Esophagus squamous epithelium (tissue), 5 donors: ENCODE measurements at regions not wholly inside any gene's neighbourhood (a gene's known extent, or its start where the extent isn't known, plus 50 kb on each side); places are given as distances from the start of the nearest gene placed in this dataset.
A peak's percentile ranks its signal among the peaks of the same experiment; 100 is the strongest.

Experiments
- DNase-seq: peaks from one replicate; lab custom pipeline; 2025; lab: John Stamatoyannopoulos, UW
- H3K27ac ChIP-seq, 4 donors: fragments of 200-600 bp; sonication (generic); one replicate each; pipeline ENCODE4 v1.5.1; 2016 to 2019; ENCODE audit warnings: mild to moderate bottlenecking in 1 of 4
- H3K27me3 ChIP-seq, 4 donors: fragments of 200-600 bp; sonication (generic); 1 replicate in 3 of 4; 2 replicates in 1 of 4; pipeline versions ENCODE4 v1.5.1 to v1.6.0; 2017 to 2021; ENCODE audit warnings: antibody characterized with exemption in 1 of 4
- H3K36me3 ChIP-seq, 3 donors: fragments of 200-600 bp; sonication (generic); one replicate each; pipeline ENCODE4 v1.5.1; 2016 to 2019
- H3K4me1 ChIP-seq, 3 donors: fragments of 200-600 bp; sonication (generic); one replicate each; pipeline ENCODE4 v1.5.1; 2017 to 2019
- H3K4me3 ChIP-seq, 4 donors: fragments of 200-600 bp; sonication (generic); 1 replicate in 3 of 4; 2 replicates in 1 of 4; pipeline ENCODE4 v1.5.1; 2016 to 2019; ENCODE audit warnings: mild to moderate bottlenecking in 2 of 4, moderate library complexity in 1 of 4
- H3K9me3 ChIP-seq, 3 donors: fragments of 200-600 bp; sonication (generic); one replicate each; pipeline ENCODE4 v1.5.1; 2016 to 2019
- POLR2A ChIP-seq, 4 donors: fragments of 450-650 bp; IDR thresholded peaks; one replicate each; pipeline ENCODE4 v1.6.1; 2017; ENCODE audit warnings: antibody characterized with exemption in 4 of 4, mild to moderate bottlenecking in 4 of 4, moderate library complexity in 3 of 4
- WGBS, 2 donors: methylation state at CpG; one replicate each; pipeline ENCODE4 v1.1.5; 2018; 5-methylcytosine and 5-hydroxymethylcytosine counted together
- intact Hi-C: fragments of 100-400 bp; cut with DNase I; formaldehyde crosslinking; loops from one replicate; pipeline ENCODE4 v1.15.0; 2022
- TF ChIP-seq, protein P1 (sequence below), 6 experiments: fragments of 450-650 bp in 4 of 6; fragments of 200-600 bp in 2 of 6; sonication (generic) in 2 of 6; IDR thresholded peaks; one replicate each; pipeline ENCODE4 v1.5.1; 2016 to 2019; ENCODE audit warnings: antibody characterized with exemption in 6 of 6, mild to moderate bottlenecking in 4 of 6, moderate library complexity in 4 of 6
- donor health status: DM: yes; HTN: yes; CAD: no.

DNA sequence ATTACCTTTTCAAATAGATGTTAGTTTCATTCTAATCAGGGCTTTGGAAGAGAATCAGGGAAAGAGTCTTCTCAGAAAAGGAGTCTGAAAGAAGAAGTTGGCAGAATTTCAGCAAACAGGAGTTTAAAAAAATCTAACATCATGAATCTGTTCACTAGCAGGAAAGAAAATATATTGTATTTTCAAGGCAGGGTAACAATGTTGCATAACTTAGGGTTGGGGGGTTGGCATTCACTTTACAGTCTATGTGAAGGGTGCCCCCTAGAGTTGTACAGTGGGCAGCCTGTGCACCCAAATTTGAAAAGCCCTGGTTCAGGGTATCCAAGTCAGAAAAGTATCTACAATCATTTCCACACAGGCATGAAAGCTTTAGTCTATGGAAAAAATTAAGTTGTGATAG, 348.4 kb upstream of the SLC30A5 start:
- no peaks in the 10 kb centered on the region for H3K36me3 ChIP-seq
- no peaks in the 10 kb centered on the region for H3K4me1 ChIP-seq
- H3K9me3 ChIP-seq: no peaks in the 10 kb centered on the region
- no peak for TF ChIP-seq POLR2A (IDR thresholded peaks at IDR 0.05)
- TF ChIP-seq, protein P1, sequence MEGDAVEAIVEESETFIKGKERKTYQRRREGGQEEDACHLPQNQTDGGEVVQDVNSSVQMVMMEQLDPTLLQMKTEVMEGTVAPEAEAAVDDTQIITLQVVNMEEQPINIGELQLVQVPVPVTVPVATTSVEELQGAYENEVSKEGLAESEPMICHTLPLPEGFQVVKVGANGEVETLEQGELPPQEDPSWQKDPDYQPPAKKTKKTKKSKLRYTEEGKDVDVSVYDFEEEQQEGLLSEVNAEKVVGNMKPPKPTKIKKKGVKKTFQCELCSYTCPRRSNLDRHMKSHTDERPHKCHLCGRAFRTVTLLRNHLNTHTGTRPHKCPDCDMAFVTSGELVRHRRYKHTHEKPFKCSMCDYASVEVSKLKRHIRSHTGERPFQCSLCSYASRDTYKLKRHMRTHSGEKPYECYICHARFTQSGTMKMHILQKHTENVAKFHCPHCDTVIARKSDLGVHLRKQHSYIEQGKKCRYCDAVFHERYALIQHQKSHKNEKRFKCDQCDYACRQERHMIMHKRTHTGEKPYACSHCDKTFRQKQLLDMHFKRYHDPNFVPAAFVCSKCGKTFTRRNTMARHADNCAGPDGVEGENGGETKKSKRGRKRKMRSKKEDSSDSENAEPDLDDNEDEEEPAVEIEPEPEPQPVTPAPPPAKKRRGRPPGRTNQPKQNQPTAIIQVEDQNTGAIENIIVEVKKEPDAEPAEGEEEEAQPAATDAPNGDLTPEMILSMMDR (IDR thresholded peaks at IDR 0.05): peak in 1 of 6 experiments; percentile 14
- H3K4me3 ChIP-seq: no peak overlapping the region
- intact Hi-C loops: no loop called here
- peaks cover 0 to 3% (median 0%) of the 10 kb centered on the region in 4 donors for H3K27me3 ChIP-seq
- H3K27ac ChIP-seq: no peak overlapping the region
- DNase-seq: no peak

DNA sequence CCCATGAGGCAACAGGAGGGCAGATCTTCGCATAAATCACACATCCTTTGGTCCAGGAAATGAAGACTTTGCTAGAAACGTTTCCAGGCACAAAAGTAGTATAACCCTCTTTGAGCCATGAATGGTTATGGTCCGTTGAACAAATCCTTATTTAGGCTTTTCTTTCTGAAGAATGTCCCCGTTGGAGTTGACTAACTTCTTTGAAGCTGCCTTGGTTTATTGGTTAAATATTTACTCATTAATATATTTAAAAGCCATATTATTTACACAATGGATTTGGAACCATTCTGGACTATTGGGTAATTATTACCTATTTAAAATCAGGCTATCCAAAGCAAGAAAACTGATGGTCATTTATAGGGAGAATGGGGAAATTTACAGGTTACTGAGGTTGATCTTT, 347.6 kb upstream of the SLC30A5 start:
- Histone ChIP-seq H3K4me1 (no peaks in the 10 kb centered on the region), H3K27me3 (peaks cover 0 to 3% (median 0%) of the 10 kb centered on the region in 4 donors), H3K36me3 (no peaks in the 10 kb centered on the region), H3K4me3 (no peak overlapping the region), H3K9me3 (no peaks in the 10 kb centered on the region), H3K27ac (no peak overlapping the region)
- 32 to 48% methylated on average over 4 of the region's 4 CpGs for WGBS, 2 donors
- intact Hi-C loops: no loop called here
- DNase-seq: no peak
- TF ChIP-seq, protein P1 (IDR thresholded peaks at IDR 0.05): no peak
- TF ChIP-seq POLR2A (IDR thresholded peaks at IDR 0.05): no peak

DNA sequence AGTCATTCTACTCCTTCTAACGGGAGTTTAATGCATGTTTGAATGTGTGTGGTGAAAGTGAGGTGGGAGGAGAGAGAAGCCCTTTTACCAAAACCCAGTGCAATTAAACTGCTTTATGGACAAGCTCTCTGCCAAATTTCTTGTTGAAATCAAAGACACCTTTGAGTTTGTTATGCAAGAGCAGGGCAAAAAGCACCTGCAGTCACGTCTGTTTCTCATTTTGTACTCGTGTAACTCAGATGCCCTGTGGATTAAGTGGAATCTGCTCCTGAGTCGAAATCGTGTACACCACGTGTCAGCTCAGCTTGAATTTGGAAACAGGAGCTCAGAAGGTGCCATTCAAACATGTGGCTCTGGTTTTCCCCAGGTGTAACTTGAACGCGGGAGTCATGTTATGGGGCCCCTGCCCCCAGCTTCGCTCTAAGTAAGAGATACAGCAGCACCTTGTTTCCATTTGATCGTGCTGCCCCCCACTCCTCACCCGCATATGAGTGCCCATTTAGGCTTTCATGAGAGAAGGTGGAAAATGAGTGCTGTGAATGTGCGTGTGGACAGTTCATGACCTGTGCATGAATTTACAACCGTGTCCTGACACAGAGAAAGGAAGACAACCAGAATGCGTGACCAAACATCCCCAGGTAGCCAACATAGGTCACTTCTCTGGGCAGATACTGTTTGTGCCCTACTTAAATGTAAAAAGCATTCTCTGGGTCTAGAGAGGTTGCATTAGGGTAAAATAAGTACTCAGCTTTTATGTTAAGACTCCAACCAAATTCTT, 347.0 kb upstream of the SLC30A5 start:
- H3K27ac ChIP-seq: no peak overlapping the region
- WGBS, 2 donors: 61 to 68% methylated on average over 12 to 14 of the region's 14 CpGs
- intact Hi-C loops: no loop called here
- TF ChIP-seq, protein P1 (IDR thresholded peaks at IDR 0.05): no peak
- TF ChIP-seq POLR2A (IDR thresholded peaks at IDR 0.05): no peak
- H3K9me3 ChIP-seq: no peaks in the 10 kb centered on the region
- DNase-seq: no peak
- peaks cover 0 to 3% (median 0%) of the 10 kb centered on the region in 4 donors for H3K27me3 ChIP-seq
- no peak overlapping the region for H3K4me3 ChIP-seq
- H3K4me1 ChIP-seq: no peaks in the 10 kb centered on the region
- no peaks in the 10 kb centered on the region for H3K36me3 ChIP-seq

DNA sequence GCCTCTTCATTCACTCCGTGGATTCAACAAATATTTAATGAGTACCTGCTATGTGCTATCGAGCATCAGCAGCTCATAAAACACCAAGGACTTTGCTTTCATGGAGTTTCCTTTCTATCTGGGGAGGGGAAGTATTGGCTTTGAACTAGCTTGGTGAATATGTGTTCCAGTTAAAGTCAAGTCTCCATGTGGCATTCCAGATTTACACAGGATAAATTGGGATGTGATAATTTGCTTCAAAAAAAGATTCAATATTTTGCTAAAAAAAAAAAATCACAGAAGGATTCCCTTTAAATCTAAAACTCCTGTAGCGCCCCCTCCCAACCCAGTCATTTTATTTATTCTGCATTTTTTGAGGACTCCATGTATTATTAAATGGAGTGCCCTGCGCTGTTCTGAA, 346.3 kb upstream of the SLC30A5 start:
- Histone ChIP-seq H3K4me1 (no peaks in the 10 kb centered on the region), H3K4me3 (no peak overlapping the region), H3K27me3 (peaks cover 0 to 3% (median 0%) of the 10 kb centered on the region in 4 donors), H3K36me3 (no peaks in the 10 kb centered on the region), H3K9me3 (no peaks in the 10 kb centered on the region), H3K27ac (no peak overlapping the region)
- no peak for DNase-seq
- TF ChIP-seq, protein P1 (IDR thresholded peaks at IDR 0.05): no peak
- no peak for TF ChIP-seq POLR2A (IDR thresholded peaks at IDR 0.05)
- intact Hi-C loops: no loop called here
- WGBS, 2 donors: 87 to 90% methylated on average over 4 of the region's 4 CpGs

DNA sequence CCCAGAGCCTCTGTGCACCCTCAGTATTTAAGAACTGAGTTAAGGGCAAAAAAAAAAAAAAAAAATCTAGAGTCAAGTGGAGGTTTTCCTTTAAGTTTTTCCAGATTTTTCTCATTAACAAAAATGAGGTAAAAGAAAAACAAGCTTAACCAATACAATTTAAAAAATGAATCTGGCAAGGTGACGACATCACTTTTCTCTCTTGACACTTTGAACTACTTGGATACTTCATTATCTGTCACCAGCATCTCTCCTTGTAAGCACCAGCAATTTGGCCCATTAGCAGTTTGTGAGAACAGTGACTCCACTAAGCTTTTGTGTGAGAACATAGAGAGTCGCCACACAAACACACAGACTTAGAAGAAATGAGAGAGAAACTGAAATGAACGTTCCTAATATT, 345.7 kb upstream of the SLC30A5 start:
- 81 to 89% methylated on average over 3 of the region's 3 CpGs for whole genome bisulfite sequencing, 2 donors
- no peaks in the 10 kb centered on the region for H3K36me3 ChIP-seq
- H3K4me1 ChIP-seq: no peaks in the 10 kb centered on the region
- peaks cover 0 to 3% (median 0%) of the 10 kb centered on the region in 4 donors for H3K27me3 ChIP-seq
- TF ChIP-seq, protein P1 (IDR thresholded peaks at IDR 0.05): no peak
- TF ChIP-seq POLR2A (IDR thresholded peaks at IDR 0.05): no peak
- H3K4me3 ChIP-seq: no peak overlapping the region
- H3K9me3 ChIP-seq: no peaks in the 10 kb centered on the region
- DNase-seq: no peak
- H3K27ac ChIP-seq: no peak overlapping the region
- intact Hi-C loops: no loop called here
